ENCODE measurements at regions not wholly inside any gene's neighbourhood (a gene's known extent, or its start where the extent isn't known, plus 50 kb on each side); places are given as distances from the start of the nearest gene placed in this dataset.
"Not testable (repeated sequence)": the region's sequence is repeated elsewhere in the genome, so short reads cannot be mapped to it uniquely, and the experiment has no call there.

GRCh38 chr4:97414161-97414560 lies 729.1 kb downstream of the STPG2 start:
- no peak for DNase-seq (ENCODE audit: low read depth, low spot score)
- TF ChIP-seq ZNF274 (IDR thresholded peaks at IDR 0.05; ENCODE audit: low read depth, low read length) (no peak), SUZ12 (IDR thresholded peaks at IDR 0.05; ENCODE audit: extremely low read depth, insufficient read depth, insufficient read length) (no peak), YY1 (IDR thresholded peaks at IDR 0.05; ENCODE audit: insufficient read depth, insufficient read length) (no peak)
- H3K4me3 ChIP-seq (ENCODE audit: insufficient read length, low read depth): no peak overlapping the region
- no peaks in the 10 kb centered on the region for H3K4me1 ChIP-seq (ENCODE audit: insufficient read depth, insufficient read length)
- H3K9ac ChIP-seq (ENCODE audit: insufficient read length, low read depth): no peak overlapping the region
- no peaks in the 10 kb centered on the region for H3K36me3 ChIP-seq (ENCODE audit: insufficient read depth, insufficient read length, low read length)
- no peaks in the 10 kb centered on the region for H3K27me3 ChIP-seq (ENCODE audit: insufficient read depth, insufficient read length)
- H3K9me3 ChIP-seq (ENCODE audit: insufficient read depth, low read length): no peaks in the 10 kb centered on the region

DNA sequence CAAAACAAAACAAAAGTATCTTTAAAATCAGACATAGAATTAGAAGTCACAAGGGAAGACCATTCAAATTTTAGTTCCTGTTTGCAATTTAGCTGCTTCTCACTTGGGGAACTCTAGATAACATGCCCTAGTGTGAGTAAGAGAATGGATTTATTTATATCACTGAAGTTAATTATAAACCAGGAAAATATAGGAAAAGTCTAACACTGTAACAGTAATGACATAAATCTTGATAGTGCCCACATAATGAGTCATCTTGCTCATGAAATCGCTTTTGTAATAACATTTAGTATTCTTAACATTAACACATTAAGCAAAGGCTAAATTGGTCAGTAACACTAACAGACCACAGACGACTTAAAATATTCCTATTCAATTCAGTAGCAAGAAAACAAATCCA lies 710.7 kb downstream of the STPG2 start:
- Histone ChIP-seq H3K4me3 (ENCODE audit: insufficient read length, low read depth) (no peak overlapping the region), H3K4me1 (ENCODE audit: insufficient read depth, insufficient read length) (no peaks in the 10 kb centered on the region), H3K9ac (ENCODE audit: insufficient read length, low read depth) (no peak overlapping the region), H3K9me3 (ENCODE audit: insufficient read depth, low read length) (no peaks in the 10 kb centered on the region), H3K36me3 (ENCODE audit: insufficient read depth, insufficient read length, low read length) (no peaks in the 10 kb centered on the region), H3K27me3 (ENCODE audit: insufficient read depth, insufficient read length) (no peaks in the 10 kb centered on the region)
- DNase-seq (ENCODE audit: low read depth, low spot score): no peak
- no peak for TF ChIP-seq YY1 (IDR thresholded peaks at IDR 0.05; ENCODE audit: insufficient read depth, insufficient read length)
- TF ChIP-seq ZNF274 (IDR thresholded peaks at IDR 0.05; ENCODE audit: low read depth, low read length): no peak
- no peak for TF ChIP-seq SUZ12 (IDR thresholded peaks at IDR 0.05; ENCODE audit: extremely low read depth, insufficient read depth, insufficient read length)

DNA sequence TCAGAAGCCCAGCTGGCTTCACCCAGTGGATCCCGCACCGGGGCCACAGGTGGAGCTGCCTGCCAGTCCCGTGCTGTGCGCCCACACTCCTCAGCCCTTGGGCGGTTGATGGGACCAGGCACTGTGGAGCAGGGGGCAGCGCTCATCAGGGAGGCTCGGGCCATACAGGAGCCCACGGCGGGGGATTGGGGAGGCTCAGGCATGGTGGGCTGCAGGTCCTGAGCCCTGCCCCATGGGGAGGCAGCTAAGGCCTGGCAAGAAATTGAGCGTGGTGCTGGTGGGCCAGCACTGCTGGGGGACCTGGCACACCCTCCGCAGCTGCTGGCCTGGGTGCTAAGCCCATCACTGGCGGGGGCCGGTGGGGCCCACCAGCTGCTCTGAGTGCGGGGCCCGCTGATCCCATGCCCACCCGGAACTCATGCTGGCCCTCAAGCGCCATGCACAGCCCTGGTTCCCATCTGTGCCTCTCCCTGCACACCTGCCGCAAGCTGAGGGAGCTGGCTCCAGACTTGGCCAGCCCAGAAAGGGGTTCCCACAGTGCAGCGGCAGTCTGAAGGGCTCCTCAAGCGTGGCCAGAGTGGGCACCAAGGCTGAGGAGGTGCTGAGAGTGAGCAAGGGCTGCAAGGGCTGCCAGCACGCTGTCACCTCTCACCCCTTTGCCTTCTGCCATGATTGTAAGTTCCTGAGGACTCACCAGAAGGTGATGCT lies 705.1 kb downstream of the STPG2 start:
- not testable (repeated sequence) for H3K4me1 ChIP-seq (ENCODE audit: insufficient read depth, insufficient read length); H3K4me3 ChIP-seq (ENCODE audit: insufficient read length, low read depth); H3K9ac ChIP-seq (ENCODE audit: insufficient read length, low read depth); H3K27me3 ChIP-seq (ENCODE audit: insufficient read depth, insufficient read length); H3K9me3 ChIP-seq (ENCODE audit: insufficient read depth, low read length); H3K36me3 ChIP-seq (ENCODE audit: insufficient read depth, insufficient read length, low read length); DNase-seq (ENCODE audit: low read depth, low spot score)

- DNase-seq (ENCODE audit: low read depth, low spot score): no peak
- Histone ChIP-seq H3K9me3 (ENCODE audit: insufficient read depth, low read length) (peaks cover 3% of the 10 kb centered on the region; the same call in 1 of the 2 replicates), H3K27me3 (ENCODE audit: insufficient read depth, insufficient read length) (no peaks in the 10 kb centered on the region), H3K36me3 (ENCODE audit: insufficient read depth, insufficient read length, low read length) (no peaks in the 10 kb centered on the region), H3K4me1 (ENCODE audit: insufficient read depth, insufficient read length) (no peaks in the 10 kb centered on the region), H3K9ac (ENCODE audit: insufficient read length, low read depth) (no peak overlapping the region), H3K4me3 (ENCODE audit: insufficient read length, low read depth) (no peak overlapping the region)
- TF ChIP-seq SUZ12 (IDR thresholded peaks at IDR 0.05; ENCODE audit: extremely low read depth, insufficient read depth, insufficient read length) (no peak), YY1 (IDR thresholded peaks at IDR 0.05; ENCODE audit: insufficient read depth, insufficient read length) (no peak)
Observed at GRCh38 chr4:97453186-97453585, 690.1 kb downstream of the STPG2 start.

DNA sequence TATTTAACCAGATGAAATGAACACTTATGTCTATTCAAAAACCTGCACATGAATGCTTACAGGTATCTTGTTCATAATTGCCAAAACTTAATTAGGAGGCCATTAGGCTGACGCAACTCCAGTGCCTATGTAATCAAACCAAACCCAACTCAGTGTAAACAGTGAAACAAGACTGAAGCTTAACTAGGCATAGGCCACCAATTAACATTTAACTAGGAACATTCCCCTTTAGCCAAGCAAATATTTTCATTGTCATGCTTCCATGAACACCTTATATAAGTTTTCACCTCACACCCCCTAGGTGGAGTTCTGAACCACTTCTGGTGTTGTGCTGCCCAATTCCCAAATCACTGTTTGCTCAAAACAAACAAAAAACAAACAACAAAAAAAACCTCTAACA lies 686.0 kb downstream of the STPG2 start:
- DNase-seq (ENCODE audit: low read depth, low spot score): no peak
- no peak overlapping the region for H3K9ac ChIP-seq (ENCODE audit: insufficient read length, low read depth)
- H3K9me3 ChIP-seq (ENCODE audit: insufficient read depth, low read length): peaks cover 3% of the 10 kb centered on the region; the same call in 1 of the 2 replicates
- H3K27me3 ChIP-seq (ENCODE audit: insufficient read depth, insufficient read length): no peaks in the 10 kb centered on the region
- no peaks in the 10 kb centered on the region for H3K36me3 ChIP-seq (ENCODE audit: insufficient read depth, insufficient read length, low read length)
- no peaks in the 10 kb centered on the region for H3K4me1 ChIP-seq (ENCODE audit: insufficient read depth, insufficient read length)
- TF ChIP-seq YY1 (IDR thresholded peaks at IDR 0.05; ENCODE audit: insufficient read depth, insufficient read length) (no peak), SUZ12 (IDR thresholded peaks at IDR 0.05; ENCODE audit: extremely low read depth, insufficient read depth, insufficient read length) (no peak), ZNF274 (IDR thresholded peaks at IDR 0.05; ENCODE audit: low read depth, low read length) (no peak)
- H3K4me3 ChIP-seq (ENCODE audit: insufficient read length, low read depth): no peak overlapping the region

GRCh38 chr4:97468272-97468671 lies 675.0 kb downstream of the STPG2 start:
- Histone ChIP-seq H3K4me1 (ENCODE audit: insufficient read depth, insufficient read length) (no peaks in the 10 kb centered on the region), H3K4me3 (ENCODE audit: insufficient read length, low read depth) (no peak overlapping the region), H3K36me3 (ENCODE audit: insufficient read depth, insufficient read length, low read length) (no peaks in the 10 kb centered on the region), H3K9ac (ENCODE audit: insufficient read length, low read depth) (no peak overlapping the region), H3K9me3 (ENCODE audit: insufficient read depth, low read length) (no peaks in the 10 kb centered on the region), H3K27me3 (ENCODE audit: insufficient read depth, insufficient read length) (no peaks in the 10 kb centered on the region)
- TF ChIP-seq YY1 (IDR thresholded peaks at IDR 0.05; ENCODE audit: insufficient read depth, insufficient read length) (no peak), ZNF274 (IDR thresholded peaks at IDR 0.05; ENCODE audit: low read depth, low read length) (no peak), SUZ12 (IDR thresholded peaks at IDR 0.05; ENCODE audit: extremely low read depth, insufficient read depth, insufficient read length) (no peak)
- DNase-seq (ENCODE audit: low read depth, low spot score): no peak

GRCh38 chr4:97475621-97476020 lies 667.7 kb downstream of the STPG2 start:
- no peaks in the 10 kb centered on the region for H3K27me3 ChIP-seq (ENCODE audit: insufficient read depth, insufficient read length)
- H3K4me3 ChIP-seq (ENCODE audit: insufficient read length, low read depth): no peak overlapping the region
- no peaks in the 10 kb centered on the region for H3K36me3 ChIP-seq (ENCODE audit: insufficient read depth, insufficient read length, low read length)
- H3K4me1 ChIP-seq (ENCODE audit: insufficient read depth, insufficient read length): no peaks in the 10 kb centered on the region
- no peaks in the 10 kb centered on the region for H3K9me3 ChIP-seq (ENCODE audit: insufficient read depth, low read length)
- DNase-seq (ENCODE audit: low read depth, low spot score): no peak
- TF ChIP-seq SUZ12 (IDR thresholded peaks at IDR 0.05; ENCODE audit: extremely low read depth, insufficient read depth, insufficient read length) (no peak), ZNF274 (IDR thresholded peaks at IDR 0.05; ENCODE audit: low read depth, low read length) (no peak), YY1 (IDR thresholded peaks at IDR 0.05; ENCODE audit: insufficient read depth, insufficient read length) (no peak)
- no peak overlapping the region for H3K9ac ChIP-seq (ENCODE audit: insufficient read length, low read depth)
